Astrocyte of the spinal cord (primary cell): ENCODE measurements at regions not wholly inside any gene's neighbourhood (a gene's known extent, or its start where the extent isn't known, plus 50 kb on each side); places are given as distances from the start of the nearest gene placed in this dataset.
"Not testable (repeated sequence)": the region's sequence is repeated elsewhere in the genome, so short reads cannot be mapped to it uniquely, and the experiment has no call there.

Experiments
- DNase-seq: peaks from one replicate; pipeline ENCODE4 v3.0.0; 2011; ENCODE audit warnings: low read depth, low spot score
- H3K4me3 ChIP-seq: 2 replicates; pipeline ENCODE4 v1.5.1; 2011; ENCODE audit warnings: low read depth, mild to moderate bottlenecking, low read length, moderate library complexity
- in situ Hi-C: cut with HindIII; loops from 2 replicates; pipeline ENCODE4 v1.10.0; 2017; ENCODE audit warnings: low sequenced_read_pairs
- TF ChIP-seq, protein P1 (sequence below): IDR thresholded peaks from 2 replicates; pipeline ENCODE4 v1.5.1; 2012; ENCODE audit warnings: low read depth, mild to moderate bottlenecking, low read length, inconsistent platforms

DNA sequence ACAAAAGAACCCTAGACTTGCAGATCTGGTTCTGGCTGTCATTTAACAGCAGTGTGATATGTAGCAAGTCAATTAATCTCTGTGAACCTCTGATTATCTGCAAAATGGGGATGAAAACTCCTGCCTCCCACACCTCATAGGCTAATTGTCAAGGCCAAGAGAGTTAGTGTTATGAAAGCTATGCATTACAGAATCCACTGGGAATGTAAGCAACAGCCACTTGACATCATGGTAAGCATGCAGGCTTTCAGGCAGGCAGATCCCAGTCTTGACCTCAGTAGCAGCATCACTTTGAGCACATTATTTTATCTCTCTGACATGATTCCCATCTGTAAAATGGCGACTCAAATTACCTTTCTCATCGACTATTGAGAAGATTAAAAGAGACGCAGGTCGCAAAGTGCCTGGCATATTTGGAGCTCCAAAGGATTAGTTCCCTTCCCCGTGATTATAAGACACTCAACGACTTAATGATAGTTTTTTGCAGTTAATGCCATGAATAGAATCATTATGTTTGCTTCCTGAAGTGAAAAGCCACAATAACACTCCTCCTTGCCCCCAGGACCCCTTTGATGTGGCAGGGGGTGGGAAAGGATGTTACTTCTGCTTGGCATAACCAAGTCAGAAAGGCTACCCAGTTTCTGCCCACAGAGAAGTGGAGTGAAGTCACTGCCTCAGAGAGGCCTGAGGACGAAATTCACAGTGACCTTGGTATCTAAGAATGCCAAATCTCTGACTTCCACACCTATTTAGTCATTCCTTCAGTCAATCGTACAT lies 273.0 kb upstream of the NFIA start:
- in situ Hi-C loops = no loop called here
- H3K4me3 ChIP-seq = no peak overlapping the region
- TF ChIP-seq, protein P1, sequence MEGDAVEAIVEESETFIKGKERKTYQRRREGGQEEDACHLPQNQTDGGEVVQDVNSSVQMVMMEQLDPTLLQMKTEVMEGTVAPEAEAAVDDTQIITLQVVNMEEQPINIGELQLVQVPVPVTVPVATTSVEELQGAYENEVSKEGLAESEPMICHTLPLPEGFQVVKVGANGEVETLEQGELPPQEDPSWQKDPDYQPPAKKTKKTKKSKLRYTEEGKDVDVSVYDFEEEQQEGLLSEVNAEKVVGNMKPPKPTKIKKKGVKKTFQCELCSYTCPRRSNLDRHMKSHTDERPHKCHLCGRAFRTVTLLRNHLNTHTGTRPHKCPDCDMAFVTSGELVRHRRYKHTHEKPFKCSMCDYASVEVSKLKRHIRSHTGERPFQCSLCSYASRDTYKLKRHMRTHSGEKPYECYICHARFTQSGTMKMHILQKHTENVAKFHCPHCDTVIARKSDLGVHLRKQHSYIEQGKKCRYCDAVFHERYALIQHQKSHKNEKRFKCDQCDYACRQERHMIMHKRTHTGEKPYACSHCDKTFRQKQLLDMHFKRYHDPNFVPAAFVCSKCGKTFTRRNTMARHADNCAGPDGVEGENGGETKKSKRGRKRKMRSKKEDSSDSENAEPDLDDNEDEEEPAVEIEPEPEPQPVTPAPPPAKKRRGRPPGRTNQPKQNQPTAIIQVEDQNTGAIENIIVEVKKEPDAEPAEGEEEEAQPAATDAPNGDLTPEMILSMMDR = no peak
- DNase-seq = no peak

DNA sequence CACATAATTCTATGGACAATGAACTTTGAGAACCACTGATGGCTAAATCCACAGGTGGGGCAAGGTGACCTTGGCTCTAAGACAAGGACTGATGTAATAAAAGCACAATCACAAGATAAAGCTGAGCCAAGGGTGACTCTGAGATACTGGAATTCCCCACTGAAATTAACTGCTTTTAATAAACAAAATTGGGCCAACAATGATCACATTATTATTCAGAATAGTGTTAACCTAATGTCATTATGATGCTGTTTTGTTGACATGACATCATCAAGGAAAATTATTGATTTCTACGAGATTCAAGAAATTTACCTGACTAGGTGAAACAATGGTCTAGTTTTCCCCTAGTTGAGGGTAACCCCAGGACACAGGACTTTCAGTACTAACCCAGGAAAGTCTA lies 273.7 kb upstream of the NFIA start:
- H3K4me3 ChIP-seq = no peak overlapping the region
- DNase-seq = no peak
- in situ Hi-C loops = no loop called here
- TF ChIP-seq, protein P1 = no peak

GRCh38 chr1:60802884-60803283 lies 279.5 kb upstream of the NFIA start:
- in situ Hi-C loops = no loop called here
- no peak for DNase-seq
- TF ChIP-seq, protein P1 = no peak
- no peak overlapping the region for H3K4me3 ChIP-seq

- no peak for DNase-seq
- in situ Hi-C loops = no loop called here
- TF ChIP-seq, protein P1 = no peak
- H3K4me3 ChIP-seq = no peak overlapping the region
Observed at GRCh38 chr1:60797351-60797750, 285.0 kb upstream of the NFIA start.

DNA sequence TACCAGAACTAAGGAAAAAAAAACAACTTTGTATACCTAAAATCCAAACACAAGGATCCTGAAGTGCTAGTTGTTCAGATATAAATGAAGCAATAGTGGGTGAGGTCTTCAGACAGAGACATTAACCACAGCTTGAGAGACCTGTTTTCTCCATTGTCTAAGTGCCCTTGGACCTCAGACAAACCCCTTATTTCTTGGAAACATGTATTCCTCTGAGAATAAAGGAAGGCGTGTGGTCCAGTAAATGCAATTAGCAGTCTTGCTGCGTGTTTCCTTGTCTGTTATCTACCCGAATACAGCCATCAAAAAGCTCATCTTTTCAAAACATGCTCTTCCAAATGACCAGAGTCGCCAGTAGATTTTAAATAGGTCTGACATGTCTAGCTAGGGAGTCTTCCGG lies 291.1 kb upstream of the NFIA start:
- no peak for DNase-seq
- in situ Hi-C loops = no loop called here
- TF ChIP-seq, protein P1 = no peak
- H3K4me3 ChIP-seq = no peak overlapping the region

GRCh38 chr1:60773099-60773498 lies 309.3 kb upstream of the NFIA start:
- in situ Hi-C loops, DNase-seq, H3K4me3 ChIP-seq: not testable (repeated sequence)

GRCh38 chr1:60769082-60769481 lies 313.3 kb upstream of the NFIA start:
- H3K4me3 ChIP-seq = no peak overlapping the region
- in situ Hi-C loops = no loop called here
- TF ChIP-seq, protein P1 = no peak
- DNase-seq = no peak
